K562 (cell line): ENCODE measurements at regions not wholly inside any gene's neighbourhood (a gene's known extent, or its start where the extent isn't known, plus 50 kb on each side); places are given as distances from the start of the nearest gene placed in this dataset.

ENCODE experiments used
- ATAC-seq: fragments of 200-7000 bp; cut with Tn5 transposase; 3 replicates; pipeline ENCODE4 v1.9.1; 2020; ENCODE audit warnings: moderate library complexity
- BruUV-seq: library from RNA; stranded (reverse); fragments of 400-500 nt; replicated peaks from 2 replicates; lab custom pipeline; 2021; lab: Mats Ljungman, UMichigan
- CTCF ChIA-PET: fragments of 300-600 bp; formaldehyde crosslinking; extraction: SDS; loops from one replicate; lab custom pipeline; 2021; ENCODE audit warnings: low intra/inter-chr PET ratio; lab: Yijun Ruan, JAX
- POLR2A ChIA-PET: fragments of 300-600, 350-650 bp; sonication (Branson Sonifier 250); formaldehyde crosslinking; extraction: SDS; loops from one replicate; lab custom pipeline; 2021; ENCODE audit warnings: antibody characterized with exemption, inconsistent platforms; lab: Yijun Ruan, JAX
- DNase-seq, 4 experiments: peaks; one replicate each; pipeline versions ENCODE4 v3.0.0 to v3.0.0-alpha.2; 2011 to 2018; ENCODE audit warnings: low spot score in 3 of 4, mixed read lengths in 3 of 4; ENCODE audit errors: extremely low read depth in 1 of 4
- FAIRE-seq: peaks from 2 replicates; lab custom pipeline; 2011; peaks lifted over from hg19 to GRCh38; lab: Jason Lieb, UNC
- H2AFZ ChIP-seq: 2 replicates; pipeline ENCODE4 v1.6.0; 2011; ENCODE audit warnings: low read depth, low read length, control low read depth, inconsistent platforms
- H3K27ac ChIP-seq: fragments of 200-600 bp; 3 replicates; pipeline ENCODE4 v1.8.0; 2011; ENCODE audit warnings: low read depth, mild to moderate bottlenecking, control low read depth, inconsistent platforms, low read length, moderate library complexity, mixed read lengths; ENCODE audit errors: extremely low read depth
- H3K27me3 ChIP-seq, 2 experiments: fragments of 300-600 bp in 1 of 2; 2 replicates in 1 of 2; 3 replicates in 1 of 2; pipeline versions ENCODE4 v1.6.0 to v1.8.0; 2011; ENCODE audit warnings: inconsistent platforms in 2 of 2, low read length in 2 of 2, mild to moderate bottlenecking in 1 of 2, mixed read lengths in 1 of 2, moderate library complexity in 1 of 2; ENCODE audit not compliant: control insufficient read depth in 2 of 2, insufficient read depth in 2 of 2
- H3K36me3 ChIP-seq: fragments of 300-600 bp; 3 replicates; pipeline ENCODE4 v1.8.0; 2011; ENCODE audit warnings: mild to moderate bottlenecking, low read length, inconsistent platforms; ENCODE audit not compliant: control insufficient read depth, insufficient read depth
- H3K4me1 ChIP-seq, 2 experiments: fragments of 200-600 bp in 1 of 2; replicated peaks in 1 of 2; 2 replicates in 1 of 2; 3 replicates in 1 of 2; pipeline versions ENCODE4 v1.5.1 to v1.8.0; 2011; ENCODE audit warnings: inconsistent platforms in 2 of 2, low read length in 2 of 2, mild to moderate bottlenecking in 1 of 2, mixed read lengths in 1 of 2, moderate library complexity in 1 of 2; ENCODE audit not compliant: control insufficient read depth in 2 of 2, insufficient read depth in 2 of 2
- H3K4me2 ChIP-seq: 2 replicates; pipeline ENCODE4 v1.6.1; 2011; ENCODE audit warnings: low read length, control low read depth, inconsistent platforms, mixed read lengths; ENCODE audit not compliant: insufficient read depth
- H3K4me3 ChIP-seq: fragments of 200-600 bp; sonication (generic), shearing (Covaris generic); 2 replicates; pipeline ENCODE4 v1.5.1; 2016; ENCODE audit warnings: control low read depth, inconsistent platforms
- H3K79me2 ChIP-seq: fragments of 200-600 bp; 3 replicates; pipeline ENCODE4 v1.8.0; 2011; ENCODE audit warnings: low read length, inconsistent platforms; ENCODE audit not compliant: control insufficient read depth, insufficient read depth
- H3K9ac ChIP-seq, 2 experiments: 2 replicates each; pipeline versions ENCODE4 v1.6.0 to v1.6.1; 2011; ENCODE audit warnings: low read depth in 2 of 2, low read length in 2 of 2, control low read depth in 1 of 2, inconsistent platforms in 1 of 2, mild to moderate bottlenecking in 1 of 2, mixed read lengths in 1 of 2; ENCODE audit not compliant: insufficient read depth in 1 of 2
- H3K9me1 ChIP-seq: one replicate; pipeline ENCODE4 v1.6.0; 2011; ENCODE audit warnings: inconsistent platforms, mild to moderate bottlenecking, low read length, moderate library complexity; ENCODE audit not compliant: control insufficient read depth, insufficient read depth
- H3K9me3 ChIP-seq: replicated peaks from 2 replicates; pipeline ENCODE4 v1.5.1; 2011; ENCODE audit warnings: low read depth, low read length, inconsistent platforms; ENCODE audit not compliant: control insufficient read depth, insufficient read depth
- H4K20me1 ChIP-seq: replicated peaks from 2 replicates; pipeline ENCODE4 v1.6.1; 2011; ENCODE audit warnings: low read length, inconsistent platforms, mixed read lengths; ENCODE audit not compliant: control insufficient read depth, insufficient read depth
- ADNP ChIP-seq: fragments of 200-800 bp; sonication (Bioruptor generic); IDR thresholded peaks from 2 replicates; pipeline ENCODE4 v1.6.1; 2016; ENCODE audit warnings: missing genetic modification characterization, missing compliant biosample characterization
- CHD1 ChIP-seq: fragments of 200-600 bp; sonication (generic); IDR thresholded peaks from one replicate; pipeline ENCODE4 v1.6.1; 2012; ENCODE audit warnings: mild to moderate bottlenecking, moderate library complexity, low read length, inconsistent platforms
- ELF4 ChIP-seq: fragments of 450-650 bp; formaldehyde crosslinking; IDR thresholded peaks from 2 replicates; pipeline ENCODE4 v1.4.0; 2022; ENCODE audit warnings: missing genetic modification characterization
- LARP7 ChIP-seq: fragments of 450-650 bp; IDR thresholded peaks from 2 replicates; pipeline ENCODE4 v1.6.1; 2016
- MEF2A ChIP-seq: IDR thresholded peaks from 2 replicates; pipeline ENCODE4 v1.6.1; 2011; ENCODE audit warnings: low read depth, mild to moderate bottlenecking, low read length, moderate library complexity; ENCODE audit not compliant: control insufficient read depth
- MEF2D ChIP-seq: conservative IDR thresholded peaks from 2 replicates; pipeline ENCODE4 v1.6.1; 2016; ENCODE audit warnings: low read depth, missing genetic modification characterization, missing compliant biosample characterization
- NEUROD1 ChIP-seq: fragments of 150-350 bp; IDR thresholded peaks from 2 replicates; pipeline ENCODE4 v1.6.1; 2014; ENCODE audit warnings: borderline replicate concordance, low read length, low read depth; ENCODE audit not compliant: partially characterized antibody
- SAFB ChIP-seq: fragments of 200-400 bp; formaldehyde crosslinking; IDR thresholded peaks from 2 replicates; pipeline ENCODE4 v1.6.1; 2017; ENCODE audit warnings: low read depth, low read length, borderline replicate concordance
- SPI1 ChIP-seq: IDR thresholded peaks from 2 replicates; pipeline ENCODE4 v1.6.1; 2011; ENCODE audit warnings: low read depth, low read length, control low read depth, borderline replicate concordance
- SREBF2 ChIP-seq: sonication (generic); formaldehyde crosslinking; IDR thresholded peaks from 2 replicates; pipeline ENCODE4 v1.4.0; 2020; ENCODE audit warnings: mild to moderate bottlenecking, missing genetic modification reagents
- SUPT5H ChIP-seq: fragments of 450-650 bp; IDR thresholded peaks from 2 replicates; pipeline ENCODE4 v1.6.1; 2016
- TEAD4 ChIP-seq, 2 experiments: sonication (generic) in 1 of 2; formaldehyde crosslinking in 1 of 2; IDR thresholded peaks; 2 replicates each; pipeline versions ENCODE4 v1.6.1 to v1.8.0; 2012 to 2022; ENCODE audit warnings: borderline replicate concordance in 1 of 2, inconsistent platforms in 1 of 2, low read length in 1 of 2, mild to moderate bottlenecking in 1 of 2, missing genetic modification reagents in 1 of 2
- ZNF232 ChIP-seq: sonication (generic); formaldehyde crosslinking; IDR thresholded peaks from 2 replicates; pipeline ENCODE4 v1.8.0; 2022; ENCODE audit warnings: mild to moderate bottlenecking, missing genetic modification reagents
- ZNF324 ChIP-seq: fragments of 250-450 bp; sonication (Bioruptor Pico); IDR thresholded peaks from 2 replicates; pipeline ENCODE4 v1.4.0; 2020; ENCODE audit warnings: mild to moderate bottlenecking
- WGBS: fragments of 100-300 bp; shearing (Covaris generic); methylation state at CpG from one replicate; pipeline ENCODE4 v1.1.6; 2016; ENCODE audit warnings: low coverage, mixed read lengths; ENCODE audit not compliant: insufficient coverage; ENCODE audit errors: missing lambda C conversion rate; 5-methylcytosine and 5-hydroxymethylcytosine counted together
- in situ Hi-C: fragments of 300-500 bp; cut with MboI; formaldehyde crosslinking; loops from 4 replicates; pipeline ENCODE4 v1.15.0; 2018; ENCODE audit warnings: inconsistent platforms, mixed read lengths
- intact Hi-C: fragments of 100-400 bp; cut with micrococcal nuclease; formaldehyde crosslinking; loops from 2 replicates; pipeline ENCODE4 v1.14.2; 2022
- TF ChIP-seq, protein P1 (sequence below): conservative IDR thresholded peaks from 2 replicates; pipeline ENCODE4 v1.6.1; 2011; ENCODE audit warnings: low read depth, mild to moderate bottlenecking, low read length; ENCODE audit not compliant: control insufficient read depth

DNA sequence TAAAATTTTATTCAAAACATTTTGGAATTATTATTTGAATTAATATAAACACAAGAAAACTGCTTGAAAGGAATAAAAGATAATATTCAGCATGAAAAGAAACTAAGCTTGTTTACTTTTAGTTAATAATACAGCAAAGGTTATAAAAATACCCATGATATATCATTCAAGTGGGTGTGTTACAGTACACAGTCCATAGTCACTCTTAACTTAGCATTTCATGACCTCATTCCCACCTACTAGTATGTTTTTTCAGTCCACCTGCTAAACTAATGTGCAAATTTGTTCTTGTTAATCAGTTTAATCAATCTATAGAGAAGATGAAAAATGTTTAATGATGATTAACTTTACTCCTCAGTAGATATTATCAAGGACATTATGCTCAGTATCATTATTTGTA lies 841.4 kb upstream of the EPHA7 start:
- H2AFZ ChIP-seq = no peak overlapping the region
- ChIA-PET CTCF (no interaction called here), POLR2A (no interaction called here)
- H3K27ac ChIP-seq = no peak overlapping the region
- H3K9ac ChIP-seq = no peak overlapping the region
- H3K79me2 ChIP-seq = no peaks in the 10 kb centered on the region
- no peaks in the 10 kb centered on the region for H3K9me3 ChIP-seq
- intact Hi-C loops = no loop called here
- no TSS peak for BruUV-seq
- no peak for FAIRE-seq
- no peaks in the 10 kb centered on the region for H3K36me3 ChIP-seq
- H4K20me1 ChIP-seq = no peaks in the 10 kb centered on the region
- in situ Hi-C loops = no loop called here
- no peak for DNase-seq
- H3K27me3 ChIP-seq = no peaks in the 10 kb centered on the region
- no peak overlapping the region for H3K4me3 ChIP-seq
- no peak for TF ChIP-seq SREBF2 (CRISPR knock-in tag)
- no peak for TF ChIP-seq ZNF324
- TF ChIP-seq NEUROD1 = no peak
- no peak for TF ChIP-seq ADNP (tag)
- TF ChIP-seq ELF4 (CRISPR knock-in tag) = no peak
- no peak for TF ChIP-seq CHD1
- TF ChIP-seq LARP7 = no peak
- TF ChIP-seq SAFB = no peak
- no peak for TF ChIP-seq SUPT5H
- no peak for ATAC-seq
- H3K4me2 ChIP-seq = no peak overlapping the region
- no peaks in the 10 kb centered on the region for H3K4me1 ChIP-seq
- H3K9me1 ChIP-seq = no peaks in the 10 kb centered on the region

DNA sequence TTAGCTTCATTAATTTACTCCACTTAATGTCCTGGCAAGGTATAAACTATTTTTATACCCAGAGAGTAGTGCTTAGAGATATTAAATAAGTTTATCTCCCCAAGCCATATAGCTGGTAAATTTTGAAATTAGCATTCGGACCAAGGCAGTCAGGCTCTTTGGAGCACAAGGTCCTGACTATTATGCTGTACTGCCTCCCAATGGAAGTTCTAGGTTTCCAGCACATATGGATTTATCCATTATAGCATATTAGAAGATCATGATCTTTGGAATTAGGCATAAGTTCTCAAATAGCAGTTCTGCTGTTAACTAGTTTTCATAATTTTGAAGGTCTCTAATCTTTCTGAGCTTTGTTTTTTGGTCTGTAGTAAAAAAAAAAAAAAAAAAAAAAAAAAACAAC lies 835.3 kb upstream of the EPHA7 start:
- Histone ChIP-seq H2AFZ (no peak overlapping the region), H3K9me3 (no peaks in the 10 kb centered on the region; the same call in 1 of the 2 replicates), H4K20me1 (no peaks in the 10 kb centered on the region), H3K4me1 (no peaks in the 10 kb centered on the region), H3K36me3 (no peaks in the 10 kb centered on the region), H3K4me2 (no peak overlapping the region), H3K27me3 (no peaks in the 10 kb centered on the region), H3K4me3 (no peak overlapping the region), H3K27ac (no peak overlapping the region), H3K9ac (no peak overlapping the region), H3K79me2 (no peaks in the 10 kb centered on the region), H3K9me1 (no peaks in the 10 kb centered on the region)
- CTCF ChIA-PET = no interaction called here
- no peak for TF ChIP-seq MEF2D
- TF ChIP-seq MEF2A = no peak
- TF ChIP-seq SPI1 = no peak
- no peak for TF ChIP-seq SREBF2 (CRISPR knock-in tag)
- no peak for TF ChIP-seq TEAD4 (IDR thresholded peaks at IDR 0.05; ENCODE audit: low read length)
- TF ChIP-seq TEAD4 (CRISPR knock-in tag; IDR thresholded peaks at IDR 0.05; ENCODE audit: borderline replicate concordance) = no peak
- no peak for TF ChIP-seq ZNF232 (CRISPR knock-in tag)
- TF ChIP-seq, protein P1, sequence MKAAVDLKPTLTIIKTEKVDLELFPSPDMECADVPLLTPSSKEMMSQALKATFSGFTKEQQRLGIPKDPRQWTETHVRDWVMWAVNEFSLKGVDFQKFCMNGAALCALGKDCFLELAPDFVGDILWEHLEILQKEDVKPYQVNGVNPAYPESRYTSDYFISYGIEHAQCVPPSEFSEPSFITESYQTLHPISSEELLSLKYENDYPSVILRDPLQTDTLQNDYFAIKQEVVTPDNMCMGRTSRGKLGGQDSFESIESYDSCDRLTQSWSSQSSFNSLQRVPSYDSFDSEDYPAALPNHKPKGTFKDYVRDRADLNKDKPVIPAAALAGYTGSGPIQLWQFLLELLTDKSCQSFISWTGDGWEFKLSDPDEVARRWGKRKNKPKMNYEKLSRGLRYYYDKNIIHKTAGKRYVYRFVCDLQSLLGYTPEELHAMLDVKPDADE = no peak
- ATAC-seq = no peak
- intact Hi-C loops (no loop called here), in situ Hi-C loops (no loop called here)
- POLR2A ChIA-PET = no interaction called here
- BruUV-seq = no TSS peak
- 0% methylated on average over 1 of the region's 1 CpG for WGBS
- no peak for DNase-seq
- FAIRE-seq = no peak
